Breast epithelium (tissue), 3 donors: ENCODE measurements at regions not wholly inside any gene's neighbourhood (a gene's known extent, or its start where the extent isn't known, plus 50 kb on each side); places are given as distances from the start of the nearest gene placed in this dataset.

Experiments
- CTCF ChIP-seq, 3 donors: fragments of 450-650 bp; IDR thresholded peaks; one replicate each; pipeline ENCODE4 v1.5.1; 2016 to 2017; ENCODE audit warnings: antibody characterized with exemption in 3 of 3, mild to moderate bottlenecking in 3 of 3, moderate library complexity in 3 of 3
- POLR2A ChIP-seq: fragments of 450-650 bp; IDR thresholded peaks from one replicate; pipeline ENCODE4 v1.6.1; 2016; ENCODE audit warnings: antibody characterized with exemption, mild to moderate bottlenecking, moderate library complexity

- TF ChIP-seq POLR2A (no peak), CTCF (IDR thresholded peaks at IDR 0.05) (no peak)
These were observed 102.7 kb downstream of the OLFM4 start for GRCh38 chr13:53131361-53131760.
